NCI-H146 treated with DMSO at 0.1 percent for 48 hours (cell line): ENCODE measurements at regions not wholly inside any gene's neighbourhood (a gene's known extent, or its start where the extent isn't known, plus 50 kb on each side); places are given as distances from the start of the nearest gene placed in this dataset.
"Not testable (repeated sequence)": the region's sequence is repeated elsewhere in the genome, so short reads cannot be mapped to it uniquely, and the experiment has no call there.

Source experiments
- DNase-seq: peaks from one replicate; lab custom pipeline; 2025; ENCODE audit not compliant: unreplicated experiment; lab: John Stamatoyannopoulos, UW

GRCh38 chr2:53498210-53498609 lies 269.4 kb upstream of the CHAC2 start:
- no peak for DNase-seq

GRCh38 chr2:53497020-53497419 lies 270.6 kb upstream of the CHAC2 start:
- no peak for DNase-seq

GRCh38 chr2:53493210-53493609 lies 274.4 kb upstream of the CHAC2 start:
- no peak for DNase-seq

GRCh38 chr2:53490659-53491058 lies 276.9 kb upstream of the CHAC2 start:
- no peak for DNase-seq

GRCh38 chr2:53486185-53486899 lies 281.3 kb upstream of the CHAC2 start:
- not testable (repeated sequence) for DNase-seq

- no peak for DNase-seq
These were observed 282.4 kb upstream of the CHAC2 start for GRCh38 chr2:53485021-53485728.

- DNase-seq: no peak
These were observed 283.1 kb upstream of the CHAC2 start for GRCh38 chr2:53484531-53484930.

GRCh38 chr2:53477517-53477916 lies 290.1 kb upstream of the CHAC2 start:
- no peak for DNase-seq

- DNase-seq: no peak
These were observed 290.8 kb upstream of the CHAC2 start for GRCh38 chr2:53476834-53477233.

- no peak for DNase-seq
These were observed 291.8 kb upstream of the CHAC2 start for GRCh38 chr2:53475766-53476165.

- no peak for DNase-seq
These were observed 292.3 kb upstream of the CHAC2 start for GRCh38 chr2:53475321-53475720.

- no peak for DNase-seq
These were observed 292.7 kb upstream of the CHAC2 start for GRCh38 chr2:53474914-53475313.

GRCh38 chr2:53473775-53474311 lies 293.8 kb upstream of the CHAC2 start:
- no peak for DNase-seq

GRCh38 chr2:53473236-53473635 lies 294.4 kb upstream of the CHAC2 start:
- peak; percentile 26 for DNase-seq

GRCh38 chr2:53467467-53468180 lies 300.0 kb upstream of the CHAC2 start:
- no peak for DNase-seq

GRCh38 chr2:53463806-53464726 lies 303.5 kb upstream of the CHAC2 start:
- no peak for DNase-seq

- no peak for DNase-seq
These were observed 306.7 kb upstream of the CHAC2 start for GRCh38 chr2:53460937-53461336.

GRCh38 chr2:53460347-53460746 lies 307.3 kb upstream of the CHAC2 start:
- DNase-seq: no peak

- no peak for DNase-seq
These were observed 312.5 kb upstream of the CHAC2 start for GRCh38 chr2:53455094-53455493.

GRCh38 chr2:53452957-53453748 lies 314.5 kb upstream of the CHAC2 start:
- no peak for DNase-seq
